ENCODE measurements at regions not wholly inside any gene's neighbourhood (a gene's known extent, or its start where the extent isn't known, plus 50 kb on each side); places are given as distances from the start of the nearest gene placed in this dataset.

DNA sequence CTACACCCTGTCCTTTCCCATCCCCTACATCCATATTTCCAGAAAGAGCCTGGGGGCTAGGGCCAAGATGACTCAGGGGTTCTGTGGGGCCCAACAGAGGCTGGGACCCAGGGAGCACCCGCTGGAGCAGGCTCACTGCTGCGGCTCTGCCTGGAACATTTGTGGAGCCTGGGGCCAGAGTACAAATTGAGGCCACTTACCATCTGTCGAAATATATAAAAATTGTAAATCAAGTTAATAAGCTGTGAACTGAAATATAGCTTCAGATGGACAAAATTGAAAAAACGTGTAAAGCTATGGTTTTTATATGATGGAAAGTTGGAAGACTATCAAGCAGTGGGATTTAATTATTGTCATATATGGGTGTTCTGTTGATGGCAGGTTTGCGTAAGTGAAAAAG is 82.9 kb upstream of the ATXN1 start:
- no peaks in the 10 kb centered on the region for H3K9me3 Mint-ChIP-seq
- Histone ChIP-seq H2AFZ (0 out of 2 replicates have a peak overlapping the region, but pooled peaks have one; percentile 23), H3K36me3 (ENCODE audit: insufficient read depth) (no peaks in the 10 kb centered on the region), H3K79me2 (replicated peaks; ENCODE audit: insufficient read depth) (no peaks in the 10 kb centered on the region), H3K27me3 (ENCODE audit: insufficient read depth) (no peaks in the 10 kb centered on the region), H3K9me2 (ENCODE audit: insufficient read depth) (no peaks in the 10 kb centered on the region; the same call in 1 of the 2 replicates), H3F3A (replicated peaks; ENCODE audit: low read depth) (no peaks in the 10 kb centered on the region), H3K4me3 (no peak overlapping the region), H3K4me1 (ENCODE audit: insufficient read depth) (peaks cover 7% of the 10 kb centered on the region; the same call in 1 of the 2 replicates), H3K4me2 (no peak overlapping the region), H3K27ac (ENCODE audit: low read depth) (no peak overlapping the region), H4K20me1 (replicated peaks; ENCODE audit: insufficient read depth) (no peaks in the 10 kb centered on the region)
- no peak for TF ChIP-seq STAT1 (IDR thresholded peaks at IDR 0.05; ENCODE audit: unreplicated experiment)
- TF ChIP-seq, protein P1, sequence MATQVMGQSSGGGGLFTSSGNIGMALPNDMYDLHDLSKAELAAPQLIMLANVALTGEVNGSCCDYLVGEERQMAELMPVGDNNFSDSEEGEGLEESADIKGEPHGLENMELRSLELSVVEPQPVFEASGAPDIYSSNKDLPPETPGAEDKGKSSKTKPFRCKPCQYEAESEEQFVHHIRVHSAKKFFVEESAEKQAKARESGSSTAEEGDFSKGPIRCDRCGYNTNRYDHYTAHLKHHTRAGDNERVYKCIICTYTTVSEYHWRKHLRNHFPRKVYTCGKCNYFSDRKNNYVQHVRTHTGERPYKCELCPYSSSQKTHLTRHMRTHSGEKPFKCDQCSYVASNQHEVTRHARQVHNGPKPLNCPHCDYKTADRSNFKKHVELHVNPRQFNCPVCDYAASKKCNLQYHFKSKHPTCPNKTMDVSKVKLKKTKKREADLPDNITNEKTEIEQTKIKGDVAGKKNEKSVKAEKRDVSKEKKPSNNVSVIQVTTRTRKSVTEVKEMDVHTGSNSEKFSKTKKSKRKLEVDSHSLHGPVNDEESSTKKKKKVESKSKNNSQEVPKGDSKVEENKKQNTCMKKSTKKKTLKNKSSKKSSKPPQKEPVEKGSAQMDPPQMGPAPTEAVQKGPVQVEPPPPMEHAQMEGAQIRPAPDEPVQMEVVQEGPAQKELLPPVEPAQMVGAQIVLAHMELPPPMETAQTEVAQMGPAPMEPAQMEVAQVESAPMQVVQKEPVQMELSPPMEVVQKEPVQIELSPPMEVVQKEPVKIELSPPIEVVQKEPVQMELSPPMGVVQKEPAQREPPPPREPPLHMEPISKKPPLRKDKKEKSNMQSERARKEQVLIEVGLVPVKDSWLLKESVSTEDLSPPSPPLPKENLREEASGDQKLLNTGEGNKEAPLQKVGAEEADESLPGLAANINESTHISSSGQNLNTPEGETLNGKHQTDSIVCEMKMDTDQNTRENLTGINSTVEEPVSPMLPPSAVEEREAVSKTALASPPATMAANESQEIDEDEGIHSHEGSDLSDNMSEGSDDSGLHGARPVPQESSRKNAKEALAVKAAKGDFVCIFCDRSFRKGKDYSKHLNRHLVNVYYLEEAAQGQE (IDR thresholded peaks at IDR 0.05; ENCODE audit: unreplicated experiment): no peak
- no peak for TF ChIP-seq JUNB (IDR thresholded peaks at IDR 0.05; ENCODE audit: unreplicated experiment)
- TF ChIP-seq, protein P2, sequence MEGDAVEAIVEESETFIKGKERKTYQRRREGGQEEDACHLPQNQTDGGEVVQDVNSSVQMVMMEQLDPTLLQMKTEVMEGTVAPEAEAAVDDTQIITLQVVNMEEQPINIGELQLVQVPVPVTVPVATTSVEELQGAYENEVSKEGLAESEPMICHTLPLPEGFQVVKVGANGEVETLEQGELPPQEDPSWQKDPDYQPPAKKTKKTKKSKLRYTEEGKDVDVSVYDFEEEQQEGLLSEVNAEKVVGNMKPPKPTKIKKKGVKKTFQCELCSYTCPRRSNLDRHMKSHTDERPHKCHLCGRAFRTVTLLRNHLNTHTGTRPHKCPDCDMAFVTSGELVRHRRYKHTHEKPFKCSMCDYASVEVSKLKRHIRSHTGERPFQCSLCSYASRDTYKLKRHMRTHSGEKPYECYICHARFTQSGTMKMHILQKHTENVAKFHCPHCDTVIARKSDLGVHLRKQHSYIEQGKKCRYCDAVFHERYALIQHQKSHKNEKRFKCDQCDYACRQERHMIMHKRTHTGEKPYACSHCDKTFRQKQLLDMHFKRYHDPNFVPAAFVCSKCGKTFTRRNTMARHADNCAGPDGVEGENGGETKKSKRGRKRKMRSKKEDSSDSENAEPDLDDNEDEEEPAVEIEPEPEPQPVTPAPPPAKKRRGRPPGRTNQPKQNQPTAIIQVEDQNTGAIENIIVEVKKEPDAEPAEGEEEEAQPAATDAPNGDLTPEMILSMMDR (conservative IDR thresholded peaks at IDR 0.05; ENCODE audit: low read depth in 2 of 2): no peak
- H3K27ac Mint-ChIP-seq: no peak overlapping the region
- ATAC-seq (no peak), DNase-seq (ENCODE audit: low spot score) (no peak)
- H3K36me3 Mint-ChIP-seq (ENCODE audit: low read depth): no peaks in the 10 kb centered on the region
- peaks cover 14% of the 10 kb centered on the region for H3K4me1 Mint-ChIP-seq
- H3K27me3 Mint-ChIP-seq (ENCODE audit: insufficient read depth, low read depth, poor library complexity): no peaks in the 10 kb centered on the region
- H3K4me3 Mint-ChIP-seq: no peak overlapping the region

DNA sequence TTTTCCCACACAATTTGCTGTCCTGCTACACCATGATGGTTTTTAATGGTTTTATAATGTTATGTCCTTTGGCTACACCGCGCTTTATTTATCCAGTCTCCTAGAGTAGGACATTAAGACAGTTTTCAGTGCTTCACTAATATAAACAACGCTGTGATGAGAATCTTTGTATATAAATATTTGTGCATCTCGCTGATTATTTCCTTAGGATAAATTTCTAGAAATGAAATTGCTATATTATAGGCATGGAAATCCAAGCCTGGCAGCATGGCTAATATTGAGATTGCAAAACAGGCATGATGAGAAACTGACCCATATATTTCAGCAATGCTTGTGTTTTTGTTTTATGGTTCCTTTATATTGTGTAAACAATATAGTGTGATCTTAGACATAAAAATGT is 81.4 kb upstream of the ATXN1 start:
- no peak overlapping the region for H3K27ac Mint-ChIP-seq

DNA sequence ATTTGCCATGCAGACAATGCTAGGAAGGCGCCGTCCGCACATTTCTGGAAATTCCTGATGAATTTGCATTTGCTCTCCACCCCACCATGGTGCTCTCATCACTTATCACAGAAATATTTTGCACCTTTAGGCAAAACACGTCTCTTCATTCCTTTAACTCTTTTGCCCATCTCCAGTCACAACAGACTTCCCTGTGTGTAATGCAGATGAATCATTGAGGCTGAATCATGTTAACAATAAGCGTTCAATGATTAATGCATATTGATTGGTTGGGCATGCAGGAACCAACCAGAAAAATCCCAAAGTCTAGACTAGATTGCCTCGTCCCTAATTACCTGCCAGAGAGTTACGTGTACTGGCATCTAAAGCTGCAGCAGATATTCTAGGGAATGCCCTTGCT is 80.0 kb upstream of the ATXN1 start:
- Histone ChIP-seq H3K4me2 (no peak overlapping the region), H3F3A (replicated peaks; ENCODE audit: low read depth) (no peaks in the 10 kb centered on the region), H4K20me1 (replicated peaks; ENCODE audit: insufficient read depth) (no peaks in the 10 kb centered on the region), H2AFZ (peak overlapping the region; percentile 23), H3K27ac (ENCODE audit: low read depth) (no peak overlapping the region), H3K36me3 (ENCODE audit: insufficient read depth) (no peaks in the 10 kb centered on the region), H3K79me2 (replicated peaks; ENCODE audit: insufficient read depth) (no peaks in the 10 kb centered on the region), H3K4me1 (ENCODE audit: insufficient read depth) (peaks cover 7% of the 10 kb centered on the region; the same call in 1 of the 2 replicates), H3K4me3 (no peak overlapping the region), H3K9me2 (ENCODE audit: insufficient read depth) (no peaks in the 10 kb centered on the region; the same call in 1 of the 2 replicates), H3K27me3 (ENCODE audit: insufficient read depth) (no peaks in the 10 kb centered on the region)
- H3K27ac Mint-ChIP-seq: no peak overlapping the region; the same call in 1 of the 2 replicates
- H3K27me3 Mint-ChIP-seq (ENCODE audit: insufficient read depth, low read depth, poor library complexity): no peaks in the 10 kb centered on the region
- H3K9me3 Mint-ChIP-seq: no peaks in the 10 kb centered on the region
- DNase-seq (ENCODE audit: low spot score): no peak
- no peak for ATAC-seq
- H3K4me1 Mint-ChIP-seq: peaks cover 14% of the 10 kb centered on the region
- H3K36me3 Mint-ChIP-seq (ENCODE audit: low read depth): no peaks in the 10 kb centered on the region
- H3K4me3 Mint-ChIP-seq: no peak overlapping the region
- TF ChIP-seq, protein P3, sequence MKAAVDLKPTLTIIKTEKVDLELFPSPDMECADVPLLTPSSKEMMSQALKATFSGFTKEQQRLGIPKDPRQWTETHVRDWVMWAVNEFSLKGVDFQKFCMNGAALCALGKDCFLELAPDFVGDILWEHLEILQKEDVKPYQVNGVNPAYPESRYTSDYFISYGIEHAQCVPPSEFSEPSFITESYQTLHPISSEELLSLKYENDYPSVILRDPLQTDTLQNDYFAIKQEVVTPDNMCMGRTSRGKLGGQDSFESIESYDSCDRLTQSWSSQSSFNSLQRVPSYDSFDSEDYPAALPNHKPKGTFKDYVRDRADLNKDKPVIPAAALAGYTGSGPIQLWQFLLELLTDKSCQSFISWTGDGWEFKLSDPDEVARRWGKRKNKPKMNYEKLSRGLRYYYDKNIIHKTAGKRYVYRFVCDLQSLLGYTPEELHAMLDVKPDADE (IDR thresholded peaks at IDR 0.05): no peak

More for the DNA sequence above, 81.4 kb upstream of the ATXN1 start:
- Mint-ChIP-seq H3K27me3 (ENCODE audit: insufficient read depth, low read depth, poor library complexity) (no peaks in the 10 kb centered on the region), H3K9me3 (no peaks in the 10 kb centered on the region), H3K36me3 (ENCODE audit: low read depth) (no peaks in the 10 kb centered on the region), H3K4me3 (no peak overlapping the region), H3K4me1 (peaks cover 14% of the 10 kb centered on the region)
- no peak overlapping the region for H2AFZ ChIP-seq
- H3F3A ChIP-seq (replicated peaks; ENCODE audit: low read depth): no peaks in the 10 kb centered on the region
- no peaks in the 10 kb centered on the region for H4K20me1 ChIP-seq (replicated peaks; ENCODE audit: insufficient read depth)
- no peaks in the 10 kb centered on the region; the same call in 1 of the 2 replicates for H3K9me2 ChIP-seq (ENCODE audit: insufficient read depth)
- no peak overlapping the region for H3K4me2 ChIP-seq
- H3K27me3 ChIP-seq (ENCODE audit: insufficient read depth): no peaks in the 10 kb centered on the region
- TF ChIP-seq NANOG (IDR thresholded peaks at IDR 0.05; ENCODE audit: borderline replicate concordance): no peak
- H3K79me2 ChIP-seq (replicated peaks; ENCODE audit: insufficient read depth): no peaks in the 10 kb centered on the region
- no peak overlapping the region for H3K4me3 ChIP-seq
- ATAC-seq: no peak
- no peak overlapping the region for H3K27ac ChIP-seq (ENCODE audit: low read depth)
- no peak for DNase-seq (ENCODE audit: low spot score)
- H3K4me1 ChIP-seq (ENCODE audit: insufficient read depth): peaks cover 7% of the 10 kb centered on the region; the same call in 1 of the 2 replicates
- H3K36me3 ChIP-seq (ENCODE audit: insufficient read depth): no peaks in the 10 kb centered on the region

Data from GM23338 (cell line).